Activated CD8-positive, alpha-beta memory T cell treated with anti-CD3 and anti-CD28 coated beads for 36 hours (primary cell): ENCODE measurements at regions not wholly inside any gene's neighbourhood (a gene's known extent, or its start where the extent isn't known, plus 50 kb on each side); places are given as distances from the start of the nearest gene placed in this dataset.
"Not testable (repeated sequence)": the region's sequence is repeated elsewhere in the genome, so short reads cannot be mapped to it uniquely, and the experiment has no call there.

Experiments
- CTCF ChIA-PET: fragments of 350-600 bp; sonication (Branson Sonifier 250); formaldehyde crosslinking; loops from one replicate; lab custom pipeline; 2021; ENCODE audit warnings: antibody characterized with exemption; lab: Charles Lee
- POLR2A ChIA-PET: fragments of 350-600 bp; sonication (Branson Sonifier 250); formaldehyde crosslinking; loops from one replicate; lab custom pipeline; 2021; ENCODE audit warnings: antibody characterized with exemption; lab: Charles Lee

GRCh38 chr16:79843631-79844043 lies 243.1 kb upstream of the MAF start:
- CTCF ChIA-PET = no interaction called here
- POLR2A ChIA-PET = no interaction called here

- ChIA-PET CTCF (no interaction called here), POLR2A (interaction anchor here (0.6 kb wide), 1 partner anchor 84 kb away, joined by 3 read pairs; no protein-coding TSS in a partner anchor)
Observed at GRCh38 chr16:79843145-79843544, 242.6 kb upstream of the MAF start.

GRCh38 chr16:79842197-79842596 lies 241.7 kb upstream of the MAF start:
- CTCF ChIA-PET = no interaction called here
- POLR2A ChIA-PET = no interaction called here

- POLR2A ChIA-PET = no interaction called here
- CTCF ChIA-PET = no interaction called here
Observed at GRCh38 chr16:79839466-79840341, 239.2 kb upstream of the MAF start.

GRCh38 chr16:79838496-79839259 lies 238.1 kb upstream of the MAF start:
- CTCF ChIA-PET = no interaction called here
- POLR2A ChIA-PET = no interaction called here

GRCh38 chr16:79836144-79836543 lies 235.6 kb upstream of the MAF start:
- CTCF ChIA-PET = no interaction called here
- POLR2A ChIA-PET = no interaction called here

- POLR2A ChIA-PET = no interaction called here
- CTCF ChIA-PET = no interaction called here
Observed at GRCh38 chr16:79835194-79835593, 234.7 kb upstream of the MAF start.

GRCh38 chr16:79834720-79835119 lies 234.2 kb upstream of the MAF start:
- POLR2A ChIA-PET = no interaction called here

GRCh38 chr16:79834003-79834402 lies 233.5 kb upstream of the MAF start:
- POLR2A ChIA-PET, CTCF ChIA-PET: not testable (repeated sequence)

More at GRCh38 chr16:79834720-79835119, 234.2 kb upstream of the MAF start:
- CTCF ChIA-PET = no interaction called here

GRCh38 chr16:79833559-79833958 lies 233.0 kb upstream of the MAF start:
- CTCF ChIA-PET = no interaction called here

GRCh38 chr16:79826732-79827475 lies 226.4 kb upstream of the MAF start:
- POLR2A ChIA-PET = no interaction called here
- CTCF ChIA-PET = no interaction called here

More at GRCh38 chr16:79833559-79833958, 233.0 kb upstream of the MAF start:
- POLR2A ChIA-PET = no interaction called here

GRCh38 chr16:79825002-79825401 lies 224.5 kb upstream of the MAF start:
- ChIA-PET CTCF (no interaction called here), POLR2A (no interaction called here)

GRCh38 chr16:79823639-79824038 lies 223.1 kb upstream of the MAF start:
- ChIA-PET POLR2A (no interaction called here), CTCF (no interaction called here)

- CTCF ChIA-PET = no interaction called here
- POLR2A ChIA-PET = no interaction called here
Observed at GRCh38 chr16:79821911-79822310, 221.4 kb upstream of the MAF start.

- ChIA-PET POLR2A (no interaction called here), CTCF (no interaction called here)
Observed at GRCh38 chr16:79816081-79816497, 215.6 kb upstream of the MAF start.

GRCh38 chr16:79815049-79815448 lies 214.5 kb upstream of the MAF start:
- ChIA-PET POLR2A (no interaction called here), CTCF (no interaction called here)

- ChIA-PET CTCF (no interaction called here), POLR2A (no interaction called here)
Observed at GRCh38 chr16:79814124-79814523, 213.6 kb upstream of the MAF start.

GRCh38 chr16:79811541-79811940 lies 211.0 kb upstream of the MAF start:
- ChIA-PET CTCF (no interaction called here), POLR2A (no interaction called here)

- ChIA-PET CTCF (no interaction called here), POLR2A (no interaction called here)
Observed at GRCh38 chr16:79810449-79811189, 210.1 kb upstream of the MAF start.
